ENCODE measurements at regions not wholly inside any gene's neighbourhood (a gene's known extent, or its start where the extent isn't known, plus 50 kb on each side); places are given as distances from the start of the nearest gene placed in this dataset.

DNA sequence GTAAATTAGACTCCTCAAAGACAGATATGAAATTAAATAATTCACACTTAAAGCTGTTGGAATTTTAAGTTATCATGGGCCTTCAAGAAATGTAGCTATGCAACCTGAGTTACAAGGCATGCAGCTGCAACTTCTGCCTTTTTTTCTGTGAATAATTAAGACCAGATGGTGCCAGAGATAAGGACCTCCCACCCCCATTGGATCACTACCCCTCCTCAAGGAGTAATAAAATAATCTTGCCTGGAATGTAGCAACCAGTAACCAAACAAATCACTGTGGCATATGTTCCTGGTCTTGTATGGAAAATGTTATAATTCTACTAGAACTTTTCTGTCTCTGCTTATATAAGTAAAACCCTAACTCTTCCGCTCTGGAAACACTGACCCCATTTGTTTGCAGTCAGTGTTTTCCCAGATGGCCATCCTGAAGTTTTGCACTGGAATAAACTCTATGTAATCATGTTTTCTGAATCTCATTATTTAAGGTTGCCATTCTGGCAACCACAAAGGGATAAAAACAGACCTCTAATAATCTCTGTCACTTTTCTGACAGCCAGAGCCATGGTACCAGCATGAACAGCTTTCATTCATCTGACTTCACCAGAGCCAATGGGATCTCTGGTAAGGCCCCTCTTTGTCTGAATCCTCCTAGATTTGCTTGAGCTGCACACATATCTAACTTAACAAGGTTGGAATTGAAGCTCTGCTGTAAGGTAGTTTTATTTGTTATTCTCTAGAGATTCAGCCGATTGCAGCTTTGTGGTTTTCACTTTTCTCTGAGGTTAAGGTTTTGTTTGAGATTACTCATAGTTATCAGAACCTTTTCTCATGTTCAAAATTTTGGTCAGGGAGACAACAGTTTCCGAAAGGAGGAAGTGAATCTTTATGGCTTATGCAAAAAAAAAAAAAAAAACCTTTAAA is 274.6 kb downstream of the NAF1 start (continued):
- no peak for TF ChIP-seq SUPT20H (IDR thresholded peaks at IDR 0.05; ENCODE audit: borderline replicate concordance, control insufficient read depth, low read depth, low read length)
- TF ChIP-seq DPF2 (IDR thresholded peaks at IDR 0.05): peak; percentile 93
- TF ChIP-seq CBFB (IDR thresholded peaks at IDR 0.05; ENCODE audit: low read depth): peak; percentile 90
- no peak for TF ChIP-seq HDAC6 (IDR thresholded peaks at IDR 0.05; ENCODE audit: unreplicated experiment)
- peak; percentile 98 for TF ChIP-seq MEF2B (IDR thresholded peaks at IDR 0.05; ENCODE audit: partially characterized antibody, poor library complexity, severe bottlenecking)
- TF ChIP-seq KDM1A (IDR thresholded peaks at IDR 0.05; ENCODE audit: borderline replicate concordance): no peak
- peak; percentile 45 to 66; a peak in 3 of 4 replicates for TF ChIP-seq BHLHE40 (IDR thresholded peaks at IDR 0.05; ENCODE audit: borderline replicate concordance in 1 of 2, low read depth in 2 of 2, low read length in 1 of 2)
- TF ChIP-seq TBL1XR1 (IDR thresholded peaks at IDR 0.05; ENCODE audit: low read depth, low read length): peak; percentile 86; the same call in 1 of the 2 replicates
- TF ChIP-seq E4F1 (IDR thresholded peaks at IDR 0.05; ENCODE audit: borderline replicate concordance, partially characterized antibody): no peak
- TF ChIP-seq ZNF274 (IDR thresholded peaks at IDR 0.05; ENCODE audit: insufficient read depth, insufficient read length): no peak
- TF ChIP-seq TAF1 (IDR thresholded peaks at IDR 0.05; ENCODE audit: borderline replicate concordance, low read depth, low read length): no peak
- TF ChIP-seq, protein P1, sequence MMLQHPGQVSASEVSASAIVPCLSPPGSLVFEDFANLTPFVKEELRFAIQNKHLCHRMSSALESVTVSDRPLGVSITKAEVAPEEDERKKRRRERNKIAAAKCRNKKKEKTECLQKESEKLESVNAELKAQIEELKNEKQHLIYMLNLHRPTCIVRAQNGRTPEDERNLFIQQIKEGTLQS (IDR thresholded peaks at IDR 0.05; ENCODE audit: borderline replicate concordance, extremely low read depth, low read depth, low read length): no peak
- TF ChIP-seq, protein P2, sequence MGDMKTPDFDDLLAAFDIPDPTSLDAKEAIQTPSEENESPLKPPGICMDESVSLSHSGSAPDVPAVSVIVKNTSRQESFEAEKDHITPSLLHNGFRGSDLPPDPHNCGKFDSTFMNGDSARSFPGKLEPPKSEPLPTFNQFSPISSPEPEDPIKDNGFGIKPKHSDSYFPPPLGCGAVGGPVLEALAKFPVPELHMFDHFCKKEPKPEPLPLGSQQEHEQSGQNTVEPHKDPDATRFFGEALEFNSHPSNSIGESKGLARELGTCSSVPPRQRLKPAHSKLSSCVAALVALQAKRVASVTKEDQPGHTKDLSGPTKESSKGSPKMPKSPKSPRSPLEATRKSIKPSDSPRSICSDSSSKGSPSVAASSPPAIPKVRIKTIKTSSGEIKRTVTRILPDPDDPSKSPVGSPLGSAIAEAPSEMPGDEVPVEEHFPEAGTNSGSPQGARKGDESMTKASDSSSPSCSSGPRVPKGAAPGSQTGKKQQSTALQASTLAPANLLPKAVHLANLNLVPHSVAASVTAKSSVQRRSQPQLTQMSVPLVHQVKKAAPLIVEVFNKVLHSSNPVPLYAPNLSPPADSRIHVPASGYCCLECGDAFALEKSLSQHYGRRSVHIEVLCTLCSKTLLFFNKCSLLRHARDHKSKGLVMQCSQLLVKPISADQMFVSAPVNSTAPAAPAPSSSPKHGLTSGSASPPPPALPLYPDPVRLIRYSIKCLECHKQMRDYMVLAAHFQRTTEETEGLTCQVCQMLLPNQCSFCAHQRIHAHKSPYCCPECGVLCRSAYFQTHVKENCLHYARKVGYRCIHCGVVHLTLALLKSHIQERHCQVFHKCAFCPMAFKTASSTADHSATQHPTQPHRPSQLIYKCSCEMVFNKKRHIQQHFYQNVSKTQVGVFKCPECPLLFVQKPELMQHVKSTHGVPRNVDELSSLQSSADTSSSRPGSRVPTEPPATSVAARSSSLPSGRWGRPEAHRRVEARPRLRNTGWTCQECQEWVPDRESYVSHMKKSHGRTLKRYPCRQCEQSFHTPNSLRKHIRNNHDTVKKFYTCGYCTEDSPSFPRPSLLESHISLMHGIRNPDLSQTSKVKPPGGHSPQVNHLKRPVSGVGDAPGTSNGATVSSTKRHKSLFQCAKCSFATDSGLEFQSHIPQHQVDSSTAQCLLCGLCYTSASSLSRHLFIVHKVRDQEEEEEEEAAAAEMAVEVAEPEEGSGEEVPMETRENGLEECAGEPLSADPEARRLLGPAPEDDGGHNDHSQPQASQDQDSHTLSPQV (IDR thresholded peaks at IDR 0.05): no peak
- TF ChIP-seq EZH2 (IDR thresholded peaks at IDR 0.05; ENCODE audit: borderline replicate concordance, control insufficient read depth, low read depth, low read length): no peak
- TF ChIP-seq, protein P3, sequence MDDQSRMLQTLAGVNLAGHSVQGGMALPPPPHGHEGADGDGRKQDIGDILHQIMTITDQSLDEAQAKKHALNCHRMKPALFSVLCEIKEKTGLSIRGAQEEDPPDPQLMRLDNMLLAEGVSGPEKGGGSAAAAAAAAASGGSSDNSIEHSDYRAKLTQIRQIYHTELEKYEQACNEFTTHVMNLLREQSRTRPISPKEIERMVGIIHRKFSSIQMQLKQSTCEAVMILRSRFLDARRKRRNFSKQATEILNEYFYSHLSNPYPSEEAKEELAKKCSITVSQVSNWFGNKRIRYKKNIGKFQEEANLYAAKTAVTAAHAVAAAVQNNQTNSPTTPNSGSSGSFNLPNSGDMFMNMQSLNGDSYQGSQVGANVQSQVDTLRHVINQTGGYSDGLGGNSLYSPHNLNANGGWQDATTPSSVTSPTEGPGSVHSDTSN (IDR thresholded peaks at IDR 0.05; ENCODE audit: insufficient replicate concordance, low read depth, low read length): no peak
- peak; percentile 68; the same call in 1 of the 2 replicates for TF ChIP-seq PML (IDR thresholded peaks at IDR 0.05; ENCODE audit: low read length)
- TF ChIP-seq, protein P4, sequence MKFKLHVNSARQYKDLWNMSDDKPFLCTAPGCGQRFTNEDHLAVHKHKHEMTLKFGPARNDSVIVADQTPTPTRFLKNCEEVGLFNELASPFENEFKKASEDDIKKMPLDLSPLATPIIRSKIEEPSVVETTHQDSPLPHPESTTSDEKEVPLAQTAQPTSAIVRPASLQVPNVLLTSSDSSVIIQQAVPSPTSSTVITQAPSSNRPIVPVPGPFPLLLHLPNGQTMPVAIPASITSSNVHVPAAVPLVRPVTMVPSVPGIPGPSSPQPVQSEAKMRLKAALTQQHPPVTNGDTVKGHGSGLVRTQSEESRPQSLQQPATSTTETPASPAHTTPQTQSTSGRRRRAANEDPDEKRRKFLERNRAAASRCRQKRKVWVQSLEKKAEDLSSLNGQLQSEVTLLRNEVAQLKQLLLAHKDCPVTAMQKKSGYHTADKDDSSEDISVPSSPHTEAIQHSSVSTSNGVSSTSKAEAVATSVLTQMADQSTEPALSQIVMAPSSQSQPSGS (IDR thresholded peaks at IDR 0.05; ENCODE audit: low read length): peak; percentile 92
- peak; percentile 58; the same call in 1 of the 2 replicates for TF ChIP-seq TCF7 (IDR thresholded peaks at IDR 0.05; ENCODE audit: borderline replicate concordance)

All from GM12878 (cell line).